Neural cell (in vitro differentiated cells): ENCODE measurements at regions not wholly inside any gene's neighbourhood (a gene's known extent, or its start where the extent isn't known, plus 50 kb on each side); places are given as distances from the start of the nearest gene placed in this dataset.

ENCODE experiments used
- CTCF ChIP-seq: fragments of 450-650 bp; IDR thresholded peaks from 2 replicates; pipeline ENCODE4 v1.5.1; 2014; ENCODE audit warnings: antibody characterized with exemption, mild to moderate bottlenecking, moderate library complexity; ENCODE audit not compliant: poor library complexity, severe bottlenecking
- EZH2 ChIP-seq: fragments of 200-600, 300-800 bp; shearing (Covaris generic), sonication (generic); IDR thresholded peaks from 2 replicates; pipeline ENCODE4 v1.6.1; 2014; ENCODE audit warnings: antibody characterized with exemption, low read length, borderline replicate concordance, mild to moderate bottlenecking; ENCODE audit not compliant: insufficient read depth, poor library complexity, severe bottlenecking
- MXI1 ChIP-seq: fragments of 450-650 bp; conservative IDR thresholded peaks from 2 replicates; pipeline ENCODE4 v1.6.1; 2014; ENCODE audit warnings: antibody characterized with exemption, mild to moderate bottlenecking; ENCODE audit not compliant: poor library complexity, severe bottlenecking
- POLR2AphosphoS5 ChIP-seq: IDR thresholded peaks from 2 replicates; pipeline ENCODE4 v1.6.1; 2012
- RAD21 ChIP-seq: fragments of 450-650 bp; conservative IDR thresholded peaks from 2 replicates; pipeline ENCODE4 v1.6.1; 2014; ENCODE audit warnings: antibody characterized with exemption, mild to moderate bottlenecking, moderate library complexity
- REST ChIP-seq: IDR thresholded peaks from 2 replicates; pipeline ENCODE4 v1.6.1; 2012; ENCODE audit warnings: borderline replicate concordance
- SMC3 ChIP-seq: fragments of 450-650 bp; conservative IDR thresholded peaks from 2 replicates; pipeline ENCODE4 v1.6.1; 2014; ENCODE audit warnings: antibody characterized with exemption, mild to moderate bottlenecking, moderate library complexity; ENCODE audit not compliant: poor library complexity
- TAF1 ChIP-seq: IDR thresholded peaks from 2 replicates; pipeline ENCODE4 v1.6.1; 2012; ENCODE audit warnings: low read depth

GRCh38 chrX:121245763-121246162 is 198.4 kb downstream of the GLUD2 start:
- TF ChIP-seq CTCF: no peak
- no peak for TF ChIP-seq POLR2AphosphoS5
- TF ChIP-seq EZH2: no peak
- TF ChIP-seq MXI1: no peak
- TF ChIP-seq RAD21: no peak
- TF ChIP-seq TAF1: no peak
- no peak for TF ChIP-seq SMC3
- no peak for TF ChIP-seq REST
